Neural cell (in vitro differentiated cells): ENCODE measurements at regions not wholly inside any gene's neighbourhood (a gene's known extent, or its start where the extent isn't known, plus 50 kb on each side); places are given as distances from the start of the nearest gene placed in this dataset.

ENCODE experiments used
- H2AFZ ChIP-seq: fragments of 200-600, 300-800 bp; sonication (generic), shearing (Covaris generic); 2 replicates; pipeline ENCODE4 v1.6.0; 2014; ENCODE audit warnings: low read depth, mild to moderate bottlenecking, antibody characterized with exemption, low read length, moderate library complexity
- H3F3A ChIP-seq: fragments of 200-600 bp; shearing (Covaris generic); 2 replicates; pipeline ENCODE4 v1.6.1; 2016; ENCODE audit warnings: mild to moderate bottlenecking, moderate library complexity, mixed read lengths, antibody characterized with exemption, low read length; ENCODE audit not compliant: insufficient read depth, poor library complexity, severe bottlenecking
- H3K27ac ChIP-seq: fragments of 200-600, 300-800 bp; sonication (generic), shearing (Covaris generic); 2 replicates; pipeline ENCODE4 v1.5.1; 2014; ENCODE audit warnings: mild to moderate bottlenecking, low read length, moderate library complexity
- H3K27me3 ChIP-seq: fragments of 300-800, 200-600 bp; sonication (generic), shearing (Covaris generic); 2 replicates; pipeline ENCODE4 v1.6.0; 2014; ENCODE audit warnings: mild to moderate bottlenecking, low read depth, low read length, moderate library complexity; ENCODE audit not compliant: insufficient read depth
- H3K36me3 ChIP-seq: fragments of 300-800, 200-600 bp; sonication (generic), shearing (Covaris generic); 2 replicates; pipeline ENCODE4 v1.5.1; 2014; ENCODE audit warnings: mild to moderate bottlenecking, antibody characterized with exemption, low read length, moderate library complexity; ENCODE audit not compliant: insufficient read depth
- H3K4me2 ChIP-seq: fragments of 300-800, 200-600 bp; sonication (generic), shearing (Covaris generic); 2 replicates; pipeline ENCODE4 v1.6.0; 2014; ENCODE audit warnings: mild to moderate bottlenecking, low read length
- H3K4me3 ChIP-seq: fragments of 300-800, 200-600 bp; sonication (generic), shearing (Covaris generic); 2 replicates; pipeline ENCODE4 v1.5.1; 2014; ENCODE audit warnings: mild to moderate bottlenecking, low read length, moderate library complexity
- H3K79me2 ChIP-seq: fragments of 200-600 bp; shearing (Covaris generic); replicated peaks from 2 replicates; pipeline ENCODE4 v1.6.0; 2014; ENCODE audit warnings: mild to moderate bottlenecking, low read length, moderate library complexity; ENCODE audit not compliant: insufficient read depth
- H3K9ac ChIP-seq: fragments of 300-800, 200-600 bp; sonication (generic), shearing (Covaris generic); 2 replicates; pipeline ENCODE4 v1.6.1; 2016; ENCODE audit warnings: mild to moderate bottlenecking, low read length, mixed read lengths
- H3K9me2 ChIP-seq: fragments of 200-600 bp; shearing (Covaris generic); 2 replicates; pipeline ENCODE4 v1.6.1; 2016; ENCODE audit warnings: mild to moderate bottlenecking, low read length, mixed read lengths; ENCODE audit not compliant: insufficient read depth
- H3K9me3 ChIP-seq: fragments of 200-600, 300-800 bp; sonication (generic), shearing (Covaris generic); 2 replicates; pipeline ENCODE4 v1.6.1; 2016; ENCODE audit warnings: mild to moderate bottlenecking, mixed run types, low read length, moderate library complexity, mixed read lengths
- H4K20me1 ChIP-seq: fragments of 200-600 bp; shearing (Covaris generic); 2 replicates; pipeline ENCODE4 v1.6.1; 2016; ENCODE audit warnings: mild to moderate bottlenecking, mixed run types; ENCODE audit not compliant: insufficient read depth
- EP300 ChIP-seq: fragments of 450-650 bp; conservative IDR thresholded peaks from 2 replicates; pipeline ENCODE4 v1.6.1; 2014; ENCODE audit warnings: antibody characterized with exemption, mild to moderate bottlenecking, moderate library complexity; ENCODE audit not compliant: poor library complexity, severe bottlenecking
- EZH2 ChIP-seq: fragments of 200-600, 300-800 bp; shearing (Covaris generic), sonication (generic); IDR thresholded peaks from 2 replicates; pipeline ENCODE4 v1.6.1; 2014; ENCODE audit warnings: antibody characterized with exemption, low read length, borderline replicate concordance, mild to moderate bottlenecking; ENCODE audit not compliant: insufficient read depth, poor library complexity, severe bottlenecking
- MXI1 ChIP-seq: fragments of 450-650 bp; conservative IDR thresholded peaks from 2 replicates; pipeline ENCODE4 v1.6.1; 2014; ENCODE audit warnings: antibody characterized with exemption, mild to moderate bottlenecking; ENCODE audit not compliant: poor library complexity, severe bottlenecking
- POLR2AphosphoS5 ChIP-seq: IDR thresholded peaks from 2 replicates; pipeline ENCODE4 v1.6.1; 2012
- RAD21 ChIP-seq: fragments of 450-650 bp; conservative IDR thresholded peaks from 2 replicates; pipeline ENCODE4 v1.6.1; 2014; ENCODE audit warnings: antibody characterized with exemption, mild to moderate bottlenecking, moderate library complexity
- REST ChIP-seq: IDR thresholded peaks from 2 replicates; pipeline ENCODE4 v1.6.1; 2012; ENCODE audit warnings: borderline replicate concordance
- SMC3 ChIP-seq: fragments of 450-650 bp; conservative IDR thresholded peaks from 2 replicates; pipeline ENCODE4 v1.6.1; 2014; ENCODE audit warnings: antibody characterized with exemption, mild to moderate bottlenecking, moderate library complexity; ENCODE audit not compliant: poor library complexity
- TAF1 ChIP-seq: IDR thresholded peaks from 2 replicates; pipeline ENCODE4 v1.6.1; 2012; ENCODE audit warnings: low read depth
- TF ChIP-seq, protein P1 (sequence below): fragments of 450-650 bp; IDR thresholded peaks from 2 replicates; pipeline ENCODE4 v1.5.1; 2014; ENCODE audit warnings: antibody characterized with exemption, mild to moderate bottlenecking, moderate library complexity; ENCODE audit not compliant: poor library complexity, severe bottlenecking

- no peak overlapping the region for H3K9ac ChIP-seq
- no peaks in the 10 kb centered on the region for H3K79me2 ChIP-seq
- H3K4me2 ChIP-seq, result no peak overlapping the region
- H3K27ac ChIP-seq, result no peak overlapping the region
- no peaks in the 10 kb centered on the region for H3K9me3 ChIP-seq
- H4K20me1 ChIP-seq, result no peaks in the 10 kb centered on the region
- no peaks in the 10 kb centered on the region for H3K27me3 ChIP-seq
- no peaks in the 10 kb centered on the region for H3F3A ChIP-seq
- H3K4me3 ChIP-seq, result no peak overlapping the region
- no peaks in the 10 kb centered on the region for H3K36me3 ChIP-seq
- TF ChIP-seq RAD21 (no peak), EZH2 (no peak), POLR2AphosphoS5 (no peak), MXI1 (no peak), EP300 (no peak), TAF1 (no peak), SMC3 (no peak), REST (no peak)
- TF ChIP-seq, protein P1, sequence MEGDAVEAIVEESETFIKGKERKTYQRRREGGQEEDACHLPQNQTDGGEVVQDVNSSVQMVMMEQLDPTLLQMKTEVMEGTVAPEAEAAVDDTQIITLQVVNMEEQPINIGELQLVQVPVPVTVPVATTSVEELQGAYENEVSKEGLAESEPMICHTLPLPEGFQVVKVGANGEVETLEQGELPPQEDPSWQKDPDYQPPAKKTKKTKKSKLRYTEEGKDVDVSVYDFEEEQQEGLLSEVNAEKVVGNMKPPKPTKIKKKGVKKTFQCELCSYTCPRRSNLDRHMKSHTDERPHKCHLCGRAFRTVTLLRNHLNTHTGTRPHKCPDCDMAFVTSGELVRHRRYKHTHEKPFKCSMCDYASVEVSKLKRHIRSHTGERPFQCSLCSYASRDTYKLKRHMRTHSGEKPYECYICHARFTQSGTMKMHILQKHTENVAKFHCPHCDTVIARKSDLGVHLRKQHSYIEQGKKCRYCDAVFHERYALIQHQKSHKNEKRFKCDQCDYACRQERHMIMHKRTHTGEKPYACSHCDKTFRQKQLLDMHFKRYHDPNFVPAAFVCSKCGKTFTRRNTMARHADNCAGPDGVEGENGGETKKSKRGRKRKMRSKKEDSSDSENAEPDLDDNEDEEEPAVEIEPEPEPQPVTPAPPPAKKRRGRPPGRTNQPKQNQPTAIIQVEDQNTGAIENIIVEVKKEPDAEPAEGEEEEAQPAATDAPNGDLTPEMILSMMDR, result no peak
- no peaks in the 10 kb centered on the region for H3K9me2 ChIP-seq
- no peak overlapping the region for H2AFZ ChIP-seq
Observed at GRCh38 chr5:143541943-143542797, 138.7 kb upstream of the NR3C1 start.

DNA sequence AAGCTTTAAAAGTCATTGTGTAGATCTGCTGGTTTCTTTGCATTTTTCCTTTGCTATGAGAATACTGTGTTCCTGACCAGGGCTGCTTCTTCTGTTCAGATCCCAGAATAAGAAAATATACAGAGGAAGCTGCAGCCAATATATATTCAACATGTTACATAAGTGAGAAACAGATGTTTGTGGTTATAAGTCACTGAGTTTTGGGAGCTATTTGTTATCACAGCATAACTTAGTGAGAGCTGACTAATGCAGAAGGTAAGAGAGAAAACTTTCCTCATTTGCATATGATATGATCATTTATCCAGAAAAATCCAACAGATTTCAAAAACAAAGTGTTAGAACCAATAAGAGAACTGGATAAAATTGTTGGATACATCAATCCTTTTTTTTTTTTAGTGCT is 136.3 kb upstream of the NR3C1 start:
- H2AFZ ChIP-seq, result no peak overlapping the region
- H3K4me3 ChIP-seq, result no peak overlapping the region
- no peaks in the 10 kb centered on the region for H3K36me3 ChIP-seq
- no peaks in the 10 kb centered on the region for H3K79me2 ChIP-seq
- H3K4me2 ChIP-seq, result no peak overlapping the region
- no peak overlapping the region for H3K27ac ChIP-seq
- H3F3A ChIP-seq, result no peaks in the 10 kb centered on the region
- no peaks in the 10 kb centered on the region for H4K20me1 ChIP-seq
- TF ChIP-seq EP300, result no peak
- TF ChIP-seq SMC3, result no peak
- TF ChIP-seq EZH2, result no peak
- TF ChIP-seq TAF1, result no peak
- TF ChIP-seq REST, result no peak
- TF ChIP-seq MXI1, result no peak
- TF ChIP-seq RAD21, result no peak
- TF ChIP-seq, protein P1, result no peak
- no peak for TF ChIP-seq POLR2AphosphoS5
- H3K9me3 ChIP-seq, result no peaks in the 10 kb centered on the region
- H3K27me3 ChIP-seq, result no peaks in the 10 kb centered on the region
- H3K9me2 ChIP-seq, result no peaks in the 10 kb centered on the region
- H3K9ac ChIP-seq, result no peak overlapping the region
